ENCODE measurements at regions not wholly inside any gene's neighbourhood (a gene's known extent, or its start where the extent isn't known, plus 50 kb on each side); places are given as distances from the start of the nearest gene placed in this dataset.

- Mint-ChIP-seq H3K27ac (no peak overlapping the region), H3K27me3 (ENCODE audit: low read depth in 3 of 3) (peaks cover 0 to 1% (median 1%) of the 10 kb centered on the region in 3 donors), H3K4me1 (no peaks in the 10 kb centered on the region), H3K36me3 (no peaks in the 10 kb centered on the region), H3K9me3 (peaks cover 0 to 5% (median 0%) of the 10 kb centered on the region in 7 donors), H3K4me3 (no peak overlapping the region)
- Histone ChIP-seq H3K27me3 (ENCODE audit: control insufficient read depth in 2 of 2, insufficient read depth in 2 of 2, low read length in 2 of 2) (no peaks in the 10 kb centered on the region), H3K36me3 (replicated peaks in 1 of 2; ENCODE audit: control insufficient read depth in 1 of 2, insufficient read depth in 2 of 2, low read length in 2 of 2) (no peaks in the 10 kb centered on the region), H3K9me3 (replicated peaks in 1 of 2; ENCODE audit: control insufficient read depth in 1 of 2, insufficient read depth in 1 of 2, low read length in 2 of 2) (no peaks in the 10 kb centered on the region), H3K9ac (ENCODE audit: insufficient read depth, low read length, poor library complexity, severe bottlenecking) (no peak overlapping the region), H3K79me2 (ENCODE audit: insufficient read depth, low read length) (no peaks in the 10 kb centered on the region), H2AFZ (ENCODE audit: insufficient read depth, low read depth, low read length, poor library complexity, severe bottlenecking) (no peak overlapping the region), H3K4me3 (replicated peaks in 1 of 3; ENCODE audit: low read depth in 2 of 3, low read length in 3 of 3) (no peak overlapping the region), H4K20me1 (ENCODE audit: insufficient read depth, low read length) (no peaks in the 10 kb centered on the region), H3K4me2 (replicated peaks; ENCODE audit: extremely low read depth, low read length, poor library complexity, severe bottlenecking) (no peak overlapping the region), H3K4me1 (ENCODE audit: control insufficient read depth in 1 of 2, insufficient read depth in 2 of 2, low read length in 2 of 2) (no peaks in the 10 kb centered on the region), H3K27ac (ENCODE audit: low read depth in 1 of 2, low read length in 2 of 2) (no peak overlapping the region)
- intact Hi-C loops (cut with micrococcal nuclease) = no loop called here
- TF ChIP-seq CTCF (IDR thresholded peaks at IDR 0.05) = no peak
- 100% methylated on average over 1 of the region's 1 CpG for WGBS (ENCODE audit: insufficient coverage)
- DNase-seq = no peak
These were observed 673.6 kb upstream of the PITX2 start for GRCh38 chr4:111296466-111296865.

- no peak overlapping the region for H3K27ac Mint-ChIP-seq
These were observed 680.9 kb upstream of the PITX2 start for GRCh38 chr4:111303806-111304205.

More at GRCh38 chr4:111303806-111304205, 680.9 kb upstream of the PITX2 start:
- no peak overlapping the region for H3K4me2 ChIP-seq (replicated peaks; ENCODE audit: extremely low read depth, low read length, poor library complexity, severe bottlenecking)
- H4K20me1 ChIP-seq (ENCODE audit: insufficient read depth, low read length) = no peaks in the 10 kb centered on the region
- TF ChIP-seq CTCF (IDR thresholded peaks at IDR 0.05) = no peak
- H3K4me1 ChIP-seq (ENCODE audit: control insufficient read depth in 1 of 2, insufficient read depth in 2 of 2, low read length in 2 of 2) = no peaks in the 10 kb centered on the region
- no peak for DNase-seq
- H3K27ac ChIP-seq (ENCODE audit: low read depth in 1 of 2, low read length in 2 of 2) = no peak overlapping the region
- no peaks in the 10 kb centered on the region for H3K27me3 ChIP-seq (ENCODE audit: control insufficient read depth in 2 of 2, insufficient read depth in 2 of 2, low read length in 2 of 2)
- H3K9me3 ChIP-seq (replicated peaks in 1 of 2; ENCODE audit: control insufficient read depth in 1 of 2, insufficient read depth in 1 of 2, low read length in 2 of 2) = no peaks in the 10 kb centered on the region
- H3K36me3 ChIP-seq (replicated peaks in 1 of 2; ENCODE audit: control insufficient read depth in 1 of 2, insufficient read depth in 2 of 2, low read length in 2 of 2) = no peaks in the 10 kb centered on the region
- no peak overlapping the region for H3K9ac ChIP-seq (ENCODE audit: insufficient read depth, low read length, poor library complexity, severe bottlenecking)
- H2AFZ ChIP-seq (ENCODE audit: insufficient read depth, low read depth, low read length, poor library complexity, severe bottlenecking) = no peak overlapping the region
- no peaks in the 10 kb centered on the region for H3K79me2 ChIP-seq (ENCODE audit: insufficient read depth, low read length)
- intact Hi-C loops (cut with micrococcal nuclease) = no loop called here
- H3K4me3 ChIP-seq (replicated peaks in 1 of 3; ENCODE audit: low read depth in 2 of 3, low read length in 3 of 3) = no peak overlapping the region
- Mint-ChIP-seq H3K36me3 (no peaks in the 10 kb centered on the region), H3K4me3 (no peak overlapping the region), H3K4me1 (no peaks in the 10 kb centered on the region), H3K9me3 (peaks cover 0 to 4% (median 0%) of the 10 kb centered on the region in 7 donors), H3K27me3 (ENCODE audit: low read depth in 3 of 3) (peaks cover 0 to 2% (median 1%) of the 10 kb centered on the region in 3 donors)

All from CD14-positive monocyte (primary cell).